ENCODE measurements at regions not wholly inside any gene's neighbourhood (a gene's known extent, or its start where the extent isn't known, plus 50 kb on each side); places are given as distances from the start of the nearest gene placed in this dataset.

- TF ChIP-seq GATA2 (IDR thresholded peaks at IDR 0.05; ENCODE audit: low read depth, low read length) (no peak), GATA3 (IDR thresholded peaks at IDR 0.05; ENCODE audit: low read depth, low read length) (no peak)
These were observed 230.5 kb upstream of the DMAC1 start for GRCh38 chr9:8030095-8030494.

All from SH-SY5Y (cell line).